Smooth muscle cell (in vitro differentiated cells): ENCODE measurements at regions not wholly inside any gene's neighbourhood (a gene's known extent, or its start where the extent isn't known, plus 50 kb on each side); places are given as distances from the start of the nearest gene placed in this dataset.
A peak's percentile ranks its signal among the peaks of the same experiment; 100 is the strongest.

Source experiments
- DNase-seq: peaks from one replicate; lab custom pipeline; 2025; ENCODE audit not compliant: unreplicated experiment; lab: John Stamatoyannopoulos, UW
- H2AFZ ChIP-seq: fragments of 200-600 bp; sonication (generic); 2 replicates; pipeline ENCODE4 v1.6.0; 2016; ENCODE audit warnings: antibody characterized with exemption, low read depth, mild to moderate bottlenecking
- H3F3A ChIP-seq: fragments of 200-600 bp; sonication (generic); 2 replicates; pipeline ENCODE4 v1.6.0; 2017; ENCODE audit warnings: antibody characterized with exemption, low read depth
- H3K27ac ChIP-seq: fragments of 200-600 bp; sonication (generic); 2 replicates; pipeline ENCODE4 v1.5.1; 2016; ENCODE audit warnings: low read depth, mild to moderate bottlenecking
- H3K27me3 ChIP-seq: fragments of 200-600 bp; sonication (generic); 2 replicates; pipeline ENCODE4 v1.6.1; 2016; ENCODE audit warnings: low read depth, mild to moderate bottlenecking
- H3K36me3 ChIP-seq: fragments of 200-600 bp; sonication (generic); 2 replicates; pipeline ENCODE4 v1.5.1; 2016; ENCODE audit warnings: low read depth
- H3K4me1 ChIP-seq: fragments of 200-600 bp; sonication (generic); 2 replicates; pipeline ENCODE4 v1.5.1; 2016; ENCODE audit warnings: low read depth
- H3K4me2 ChIP-seq: fragments of 200-600 bp; sonication (generic); 2 replicates; pipeline ENCODE4 v1.6.0; 2016; ENCODE audit warnings: mild to moderate bottlenecking
- H3K4me3 ChIP-seq: fragments of 200-600 bp; sonication (generic); 2 replicates; pipeline ENCODE4 v1.5.1; 2016; ENCODE audit warnings: mild to moderate bottlenecking
- H3K79me2 ChIP-seq: fragments of 200-600 bp; sonication (generic); 2 replicates; pipeline ENCODE4 v1.6.0; 2016; ENCODE audit warnings: low read depth, mild to moderate bottlenecking
- H3K9ac ChIP-seq: fragments of 200-600 bp; sonication (generic); 2 replicates; pipeline ENCODE4 v1.6.0; 2016; ENCODE audit warnings: low read depth
- H3K9me3 ChIP-seq: fragments of 200-600 bp; sonication (generic); replicated peaks from 2 replicates; pipeline ENCODE4 v1.5.1; 2016; ENCODE audit warnings: low read depth
- H4K20me1 ChIP-seq: fragments of 200-600 bp; sonication (generic); 2 replicates; pipeline ENCODE4 v1.6.0; 2016; ENCODE audit warnings: low read depth
- CTCF ChIP-seq: fragments of 200-600 bp; sonication (generic); IDR thresholded peaks from 2 replicates; pipeline ENCODE4 v1.5.1; 2017; ENCODE audit warnings: borderline replicate concordance, mild to moderate bottlenecking, antibody characterized with exemption; ENCODE audit not compliant: insufficient read depth, poor library complexity, severe bottlenecking
- WGBS: methylation state at CpG from one replicate; pipeline ENCODE4 v1.1.7; 2016; ENCODE audit warnings: low lambda C conversion rate; 5-methylcytosine and 5-hydroxymethylcytosine counted together

- no peaks in the 10 kb centered on the region for H3F3A ChIP-seq
- H3K79me2 ChIP-seq: no peaks in the 10 kb centered on the region
- no peaks in the 10 kb centered on the region for H3K36me3 ChIP-seq
- H4K20me1 ChIP-seq: no peaks in the 10 kb centered on the region
- 91% methylated on average over 3 of the region's 3 CpGs for WGBS
- no peak overlapping the region for H3K4me2 ChIP-seq
- no peak for TF ChIP-seq CTCF
- H3K27ac ChIP-seq: no peak overlapping the region
- no peak for DNase-seq
- no peaks in the 10 kb centered on the region for H3K27me3 ChIP-seq
- no peaks in the 10 kb centered on the region for H3K4me1 ChIP-seq
- no peak overlapping the region for H3K4me3 ChIP-seq
- no peak overlapping the region for H2AFZ ChIP-seq
- H3K9me3 ChIP-seq: no peaks in the 10 kb centered on the region
- no peak overlapping the region for H3K9ac ChIP-seq
These were observed 236.9 kb upstream of the PRR20A start for GRCh38 chr13:56903710-56904282.

GRCh38 chr13:56906909-56907308 lies 233.8 kb upstream of the PRR20A start:
- H3K27me3 ChIP-seq: no peaks in the 10 kb centered on the region
- TF ChIP-seq CTCF: no peak

DNA sequence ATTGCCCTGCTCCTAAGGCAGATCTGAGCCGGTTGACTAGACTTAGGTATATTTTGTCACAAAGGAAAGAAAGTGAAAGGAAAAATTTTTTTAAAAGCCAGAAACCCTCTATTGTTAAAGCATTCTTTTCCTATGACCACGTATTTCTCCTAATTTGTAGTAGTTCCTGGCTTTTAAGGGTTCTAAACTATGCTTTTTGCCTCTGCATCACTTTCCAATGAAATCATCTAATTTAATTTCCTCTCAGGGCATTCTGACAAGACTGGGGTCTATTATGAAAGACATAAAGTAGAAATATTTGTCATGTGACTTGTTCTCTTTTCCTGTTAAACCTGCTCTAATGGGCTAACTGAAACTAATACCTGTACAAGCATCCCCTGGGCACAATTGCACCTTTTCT lies 233.0 kb upstream of the PRR20A start:
- H2AFZ ChIP-seq: no peak overlapping the region
- H3K36me3 ChIP-seq: no peaks in the 10 kb centered on the region
- TF ChIP-seq CTCF: no peak
- no peak overlapping the region for H3K4me2 ChIP-seq
- H3F3A ChIP-seq: no peaks in the 10 kb centered on the region
- no peaks in the 10 kb centered on the region for H4K20me1 ChIP-seq
- H3K27ac ChIP-seq: peak overlapping the region; percentile 46
- no peaks in the 10 kb centered on the region for H3K27me3 ChIP-seq
- no peak for DNase-seq
- H3K79me2 ChIP-seq: no peaks in the 10 kb centered on the region
- H3K4me3 ChIP-seq: no peak overlapping the region
- no peaks in the 10 kb centered on the region for H3K9me3 ChIP-seq
- H3K4me1 ChIP-seq: no peaks in the 10 kb centered on the region
- H3K9ac ChIP-seq: no peak overlapping the region
- 56% methylated on average over 2 of the region's 2 CpGs for WGBS

More at GRCh38 chr13:56906909-56907308, 233.8 kb upstream of the PRR20A start:
- no peak overlapping the region for H3K9ac ChIP-seq
- H2AFZ ChIP-seq: no peak overlapping the region
- H3K36me3 ChIP-seq: no peaks in the 10 kb centered on the region
- H3K27ac ChIP-seq: peak overlapping the region; percentile 46
- DNase-seq: no peak
- H3K4me2 ChIP-seq: no peak overlapping the region
- no peaks in the 10 kb centered on the region for H3K4me1 ChIP-seq
- WGBS: 63% methylated on average over 1 of the region's 1 CpG
- H3K79me2 ChIP-seq: no peaks in the 10 kb centered on the region
- H4K20me1 ChIP-seq: no peaks in the 10 kb centered on the region
- no peaks in the 10 kb centered on the region for H3F3A ChIP-seq
- H3K9me3 ChIP-seq: no peaks in the 10 kb centered on the region
- H3K4me3 ChIP-seq: no peak overlapping the region

GRCh38 chr13:56909896-56910600 lies 230.7 kb upstream of the PRR20A start:
- Histone ChIP-seq H4K20me1 (no peaks in the 10 kb centered on the region), H3K79me2 (no peaks in the 10 kb centered on the region), H2AFZ (no peak overlapping the region), H3K4me2 (no peak overlapping the region), H3K9me3 (no peaks in the 10 kb centered on the region), H3F3A (no peaks in the 10 kb centered on the region), H3K36me3 (no peaks in the 10 kb centered on the region), H3K27ac (no peak overlapping the region), H3K27me3 (no peaks in the 10 kb centered on the region), H3K4me3 (no peak overlapping the region), H3K9ac (no peak overlapping the region), H3K4me1 (no peaks in the 10 kb centered on the region)
- no peak for TF ChIP-seq CTCF
- 97% methylated on average over 29 of the region's 30 CpGs for WGBS
- DNase-seq: no peak
